GM21786 (cell line): ENCODE measurements at regions not wholly inside any gene's neighbourhood (a gene's known extent, or its start where the extent isn't known, plus 50 kb on each side); places are given as distances from the start of the nearest gene placed in this dataset.

Experiments used
- ATAC-seq: cut with Tn5 transposase; IDR thresholded peaks from one replicate; pipeline ENCODE4 v1.9.1; 2021; ENCODE audit not compliant: unreplicated experiment

DNA sequence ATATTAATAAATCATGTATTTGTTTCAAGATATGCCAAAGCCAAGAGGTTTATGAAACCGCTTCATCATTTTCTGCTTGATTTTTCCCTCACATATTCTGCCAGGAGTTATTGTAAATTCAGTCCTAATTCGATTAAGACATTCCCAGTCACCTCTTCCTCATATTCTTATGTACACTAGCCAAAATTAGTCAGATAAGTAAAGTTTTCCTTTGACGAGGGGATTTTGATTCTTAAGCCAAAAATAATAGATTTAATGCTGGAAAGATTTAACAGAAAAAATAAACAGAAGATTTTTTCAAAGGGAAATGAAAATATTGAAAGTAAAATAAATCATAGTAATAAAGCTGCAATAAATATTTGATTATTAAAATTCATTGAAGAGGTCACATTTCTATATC lies 51.0 kb upstream of the VEGFC start:
- no peak for ATAC-seq

- ATAC-seq, result no peak
Observed at GRCh38 chr4:176844448-176844847, 51.7 kb upstream of the VEGFC start.

GRCh38 chr4:176845636-176846035 lies 52.9 kb upstream of the VEGFC start:
- no peak for ATAC-seq

DNA sequence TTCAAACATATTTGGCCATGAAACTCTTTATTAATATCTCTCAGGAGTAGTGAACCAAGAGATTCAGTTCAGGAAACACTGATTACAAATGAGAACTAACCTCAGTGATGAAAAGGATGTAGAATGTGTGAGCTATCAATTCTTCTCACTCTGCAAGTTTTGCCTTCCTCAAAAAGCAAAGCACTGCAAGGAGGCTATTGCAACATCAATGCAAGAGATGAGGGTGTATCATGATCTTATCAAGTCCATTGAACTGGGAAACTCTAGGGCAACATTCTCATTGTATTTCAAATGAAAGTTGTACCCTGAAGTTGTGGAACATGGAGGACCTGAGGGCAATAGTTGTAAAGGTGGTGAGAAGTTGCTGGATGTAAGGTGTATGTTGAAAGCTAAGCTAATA lies 56.4 kb upstream of the VEGFC start:
- ATAC-seq, result no peak

GRCh38 chr4:176850436-176850835 lies 57.7 kb upstream of the VEGFC start:
- no peak for ATAC-seq

GRCh38 chr4:176856421-176856820 lies 63.7 kb upstream of the VEGFC start:
- no peak for ATAC-seq

GRCh38 chr4:176858839-176859238 lies 66.1 kb upstream of the VEGFC start:
- no peak for ATAC-seq

- no peak for ATAC-seq
Observed at GRCh38 chr4:176864238-176864637, 71.5 kb upstream of the VEGFC start.

- no peak for ATAC-seq
Observed at GRCh38 chr4:176868676-176869075, 76.0 kb upstream of the VEGFC start.

DNA sequence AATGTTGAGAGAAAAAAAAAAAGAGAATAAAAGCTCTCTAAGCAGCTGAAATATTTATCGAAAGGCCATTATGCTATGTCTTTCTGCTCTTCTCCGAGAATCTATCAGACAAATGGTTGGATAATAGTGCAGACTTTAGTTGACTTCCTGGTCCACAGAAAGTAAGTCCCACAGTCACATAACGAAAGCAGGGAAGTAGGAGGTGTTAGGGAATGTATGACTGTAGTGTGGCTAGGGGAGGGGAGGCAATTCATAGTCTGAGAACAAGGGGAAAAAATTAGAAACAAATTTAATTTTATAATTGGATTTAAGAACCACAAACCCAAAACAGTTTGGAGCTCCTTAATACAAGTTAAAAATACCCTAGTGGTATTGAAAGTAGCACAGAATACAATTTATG lies 79.7 kb upstream of the VEGFC start:
- no peak for ATAC-seq

DNA sequence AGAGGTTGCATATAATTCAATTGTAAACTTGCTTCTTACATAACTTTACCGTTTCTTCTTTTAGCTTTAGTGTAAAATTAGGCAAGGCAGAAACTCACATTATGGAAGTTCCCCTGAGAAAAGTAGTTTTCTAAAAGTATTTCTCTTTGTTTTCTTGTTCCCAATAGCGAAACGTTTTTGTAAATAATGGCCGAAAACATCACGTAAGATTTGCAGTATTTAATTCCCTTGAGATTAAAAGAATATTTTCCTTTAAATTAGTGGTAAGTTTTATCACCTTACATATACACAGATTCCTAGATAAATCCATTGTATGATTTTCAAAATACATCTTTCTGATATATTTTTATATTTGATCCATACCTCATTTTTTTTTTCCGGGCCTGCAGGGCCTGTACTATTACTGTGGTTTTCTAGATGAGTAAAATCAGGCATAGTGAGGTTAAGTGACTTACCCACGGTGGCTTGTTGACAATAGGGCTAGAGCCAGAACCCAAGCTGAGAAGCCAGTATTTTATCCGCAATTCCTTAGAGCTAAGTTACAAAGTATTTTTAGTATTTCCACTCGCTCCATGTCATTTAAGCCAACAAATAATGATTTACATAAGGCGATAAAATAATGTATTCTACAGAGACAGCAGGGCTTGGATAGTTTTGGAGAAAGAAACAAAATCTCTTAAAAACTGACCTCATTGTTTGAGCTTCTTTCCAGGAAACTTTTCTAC lies 82.2 kb upstream of the VEGFC start:
- ATAC-seq, result no peak

GRCh38 chr4:176875446-176875930 lies 82.8 kb upstream of the VEGFC start:
- ATAC-seq, result no peak

GRCh38 chr4:176879380-176880116 lies 86.8 kb upstream of the VEGFC start:
- ATAC-seq, result no peak

DNA sequence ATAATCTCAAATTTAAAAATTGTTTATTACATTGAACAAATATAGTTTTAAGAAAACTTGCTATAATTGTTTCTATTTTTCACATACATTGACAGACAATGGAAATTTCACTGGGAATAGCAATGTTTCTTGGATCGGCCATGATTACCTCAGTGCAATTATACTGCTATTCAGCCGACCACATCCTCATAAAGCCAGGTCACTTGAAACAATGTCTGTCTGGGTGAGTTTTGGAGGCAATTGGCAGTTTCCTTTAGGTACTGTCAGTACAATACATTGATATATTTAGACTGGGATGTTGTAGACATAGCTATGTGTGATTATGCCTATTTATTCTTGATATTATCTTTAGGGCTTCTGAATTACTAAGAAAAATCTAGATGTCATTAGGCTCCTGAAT lies 89.5 kb upstream of the VEGFC start:
- no peak for ATAC-seq

DNA sequence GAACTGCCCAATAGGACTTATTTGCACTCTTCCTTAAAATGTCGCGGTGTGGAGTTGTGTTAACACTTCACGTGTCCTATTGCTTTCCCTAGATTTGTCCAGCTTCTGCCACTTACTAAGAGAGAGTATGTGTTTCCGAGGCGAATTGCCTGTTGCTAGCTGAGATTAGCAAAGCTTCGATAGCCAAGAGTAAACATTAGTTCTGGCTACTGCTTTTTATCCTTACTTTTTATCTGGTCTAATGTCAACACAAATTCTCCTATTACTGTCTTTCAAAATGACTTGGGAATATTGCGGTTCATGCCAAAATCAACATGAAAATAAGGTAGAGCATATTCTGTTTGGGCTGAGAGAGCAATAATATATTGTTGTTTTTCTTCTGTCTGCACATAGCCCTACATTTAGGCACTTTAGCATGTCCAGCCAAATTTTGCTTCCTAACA lies 90.4 kb upstream of the VEGFC start:
- no peak for ATAC-seq

DNA sequence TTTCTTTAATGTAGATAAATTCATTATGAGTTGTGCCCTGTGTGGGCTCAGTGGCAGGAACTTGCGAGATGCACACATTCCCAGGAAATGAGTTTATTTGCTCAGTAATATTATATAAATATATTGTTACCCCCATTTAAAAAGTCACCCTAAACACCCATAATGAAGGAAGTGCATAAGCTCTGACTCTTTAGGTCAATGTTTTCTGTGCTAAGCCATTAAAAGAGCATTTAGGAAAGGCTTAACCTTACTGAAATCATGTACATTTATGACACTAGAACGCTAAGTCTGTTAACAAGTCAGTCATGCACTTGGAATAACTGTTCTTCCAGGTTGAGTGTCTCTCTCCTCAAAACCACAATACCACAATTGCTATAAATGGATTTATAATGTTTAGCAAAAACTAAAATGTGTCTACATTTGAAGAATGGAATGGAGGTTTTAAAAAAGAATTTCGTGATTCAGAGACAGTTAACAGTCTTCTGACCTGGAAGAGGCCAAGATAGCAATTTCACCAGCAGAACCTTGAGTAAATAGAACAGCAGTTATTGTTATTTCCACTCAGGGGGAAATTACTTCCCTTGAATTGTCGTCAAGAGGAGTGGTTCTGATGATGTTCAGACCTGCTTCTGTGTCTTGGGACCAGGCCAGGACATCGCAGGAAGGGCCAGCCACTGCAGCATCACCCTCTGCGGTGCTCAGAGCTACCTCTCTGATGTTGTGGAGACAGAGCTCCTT lies 91.1 kb upstream of the VEGFC start:
- no peak for ATAC-seq

- no peak for ATAC-seq
Observed at GRCh38 chr4:176885224-176885623, 92.5 kb upstream of the VEGFC start.

GRCh38 chr4:176886135-176886534 lies 93.4 kb upstream of the VEGFC start:
- ATAC-seq, result no peak

GRCh38 chr4:176889776-176890175 lies 97.1 kb upstream of the VEGFC start:
- ATAC-seq, result no peak

DNA sequence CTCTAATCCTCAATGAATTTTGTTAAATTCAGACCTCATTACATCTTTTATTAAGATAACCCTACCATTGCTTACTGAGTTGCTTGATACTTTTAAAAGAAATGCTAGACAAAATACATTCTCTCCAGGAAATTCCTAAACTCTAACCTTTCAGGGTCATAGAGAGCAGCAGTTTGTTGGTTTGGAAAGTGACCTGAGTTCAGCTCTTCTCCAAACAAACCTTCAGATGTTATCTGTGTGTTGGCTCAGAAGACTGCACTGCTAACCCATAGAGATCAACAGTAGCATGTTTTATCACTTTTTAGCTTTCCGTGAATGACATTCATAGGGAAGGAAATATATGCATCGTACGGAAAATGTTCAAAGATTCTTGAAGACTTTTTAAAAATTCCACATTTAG lies 101.8 kb upstream of the VEGFC start:
- ATAC-seq, result no peak

GRCh38 chr4:176896211-176896610 lies 103.5 kb upstream of the VEGFC start:
- no peak for ATAC-seq

GRCh38 chr4:176897226-176897625 lies 104.5 kb upstream of the VEGFC start:
- no peak for ATAC-seq
